Lower lobe of right lung (tissue), 2 donors: ENCODE measurements at regions not wholly inside any gene's neighbourhood (a gene's known extent, or its start where the extent isn't known, plus 50 kb on each side); places are given as distances from the start of the nearest gene placed in this dataset.

Experiments used
- ATAC-seq, 2 donors: fragments of 200-7000 bp; cut with Tn5 transposase; one replicate each; pipeline ENCODE4 v1.9.1; 2020 to 2022; ENCODE audit warnings: mild to moderate bottlenecking in 2 of 2, moderate library complexity in 2 of 2
- DNase-seq: peaks from one replicate; pipeline ENCODE4 v3.0.0-alpha.2; 2020
- H3K27ac ChIP-seq: fragments of 200-600 bp; one replicate; pipeline ENCODE4 v1.8.0; 2022
- H3K27me3 ChIP-seq: fragments of 200-600 bp; one replicate; pipeline ENCODE4 v1.8.0; 2022; ENCODE audit warnings: low read depth
- H3K36me3 ChIP-seq: fragments of 200-600 bp; one replicate; pipeline ENCODE4 v1.8.0; 2022; ENCODE audit warnings: mild to moderate bottlenecking
- H3K4me1 ChIP-seq: fragments of 200-600 bp; one replicate; pipeline ENCODE4 v1.8.0; 2022
- H3K4me3 ChIP-seq: fragments of 200-600 bp; one replicate; pipeline ENCODE4 v1.8.0; 2022; ENCODE audit warnings: mild to moderate bottlenecking
- H3K9me3 ChIP-seq: fragments of 200-600 bp; one replicate; pipeline ENCODE4 v1.8.0; 2022
- CTCF ChIP-seq: fragments of 200-600 bp; IDR thresholded peaks from one replicate; pipeline ENCODE4 v1.8.0; 2022; ENCODE audit warnings: antibody characterized with exemption, mild to moderate bottlenecking
- intact Hi-C: fragments of 100-400 bp; cut with DNase I; formaldehyde crosslinking; loops from one replicate; pipeline ENCODE4 v1.11.0; 2022
- donor health status: DM: no; HTN: yes; CAD: no; lungs with severe emphysema.

- intact Hi-C loops = no loop called here
- Histone ChIP-seq H3K4me1 (no peaks in the 10 kb centered on the region), H3K4me3 (no peak overlapping the region), H3K27me3 (no peaks in the 10 kb centered on the region), H3K36me3 (no peaks in the 10 kb centered on the region), H3K9me3 (no peaks in the 10 kb centered on the region), H3K27ac (no peak overlapping the region)
- DNase-seq (no peak), ATAC-seq (no peak)
- no peak for TF ChIP-seq CTCF
These were observed 233.0 kb upstream of the ZNF32 start for GRCh38 chr10:43881657-43882056.

- no peak for TF ChIP-seq CTCF
- intact Hi-C loops = no loop called here
- H3K4me3 ChIP-seq = no peak overlapping the region
- H3K27ac ChIP-seq = no peak overlapping the region
- H3K27me3 ChIP-seq = no peaks in the 10 kb centered on the region
- no peak for ATAC-seq
- H3K4me1 ChIP-seq = no peaks in the 10 kb centered on the region
- DNase-seq = no peak
- H3K9me3 ChIP-seq = no peaks in the 10 kb centered on the region
- no peaks in the 10 kb centered on the region for H3K36me3 ChIP-seq
These were observed 231.5 kb upstream of the ZNF32 start for GRCh38 chr10:43880160-43880559.

GRCh38 chr10:43879742-43880141 lies 231.1 kb upstream of the ZNF32 start:
- no peak for ATAC-seq
- intact Hi-C loops = no loop called here
- no peaks in the 10 kb centered on the region for H3K36me3 ChIP-seq
- no peak overlapping the region for H3K27ac ChIP-seq
- H3K9me3 ChIP-seq = no peaks in the 10 kb centered on the region
- H3K27me3 ChIP-seq = no peaks in the 10 kb centered on the region
- DNase-seq = peak; percentile 24
- H3K4me1 ChIP-seq = no peaks in the 10 kb centered on the region
- no peak for TF ChIP-seq CTCF
- no peak overlapping the region for H3K4me3 ChIP-seq

- no peak overlapping the region for H3K4me3 ChIP-seq
- no peak overlapping the region for H3K27ac ChIP-seq
- no peaks in the 10 kb centered on the region for H3K36me3 ChIP-seq
- H3K27me3 ChIP-seq = no peaks in the 10 kb centered on the region
- peak; percentile 30 for DNase-seq
- H3K9me3 ChIP-seq = no peaks in the 10 kb centered on the region
- no peak for TF ChIP-seq CTCF
- intact Hi-C loops = no loop called here
- H3K4me1 ChIP-seq = no peaks in the 10 kb centered on the region
- ATAC-seq = no peak
These were observed 230.5 kb upstream of the ZNF32 start for GRCh38 chr10:43879162-43879561.

- no peak for TF ChIP-seq CTCF
- no peak overlapping the region for H3K27ac ChIP-seq
- H3K27me3 ChIP-seq = no peaks in the 10 kb centered on the region
- intact Hi-C loops = no loop called here
- H3K4me1 ChIP-seq = no peaks in the 10 kb centered on the region
- H3K4me3 ChIP-seq = no peak overlapping the region
- no peaks in the 10 kb centered on the region for H3K36me3 ChIP-seq
- H3K9me3 ChIP-seq = no peaks in the 10 kb centered on the region
- DNase-seq = peak; percentile 44
- ATAC-seq = no peak
These were observed 229.7 kb upstream of the ZNF32 start for GRCh38 chr10:43878386-43878785.

- Histone ChIP-seq H3K27me3 (no peaks in the 10 kb centered on the region), H3K9me3 (no peaks in the 10 kb centered on the region), H3K36me3 (no peaks in the 10 kb centered on the region), H3K4me1 (no peaks in the 10 kb centered on the region), H3K27ac (no peak overlapping the region), H3K4me3 (no peak overlapping the region)
- intact Hi-C loops = no loop called here
- DNase-seq (no peak), ATAC-seq (no peak)
- TF ChIP-seq CTCF = no peak
These were observed 228.3 kb upstream of the ZNF32 start for GRCh38 chr10:43876976-43877375.
